CD4-positive, alpha-beta T cell treated with Interleukin-17A for 1 hour (primary cell): ENCODE measurements at regions not wholly inside any gene's neighbourhood (a gene's known extent, or its start where the extent isn't known, plus 50 kb on each side); places are given as distances from the start of the nearest gene placed in this dataset.
"Not testable (repeated sequence)": the region's sequence is repeated elsewhere in the genome, so short reads cannot be mapped to it uniquely, and the experiment has no call there.

Source experiments
- DNase-seq: peaks from one replicate; pipeline ENCODE4 v3.0.0-alpha.2; 2020

DNA sequence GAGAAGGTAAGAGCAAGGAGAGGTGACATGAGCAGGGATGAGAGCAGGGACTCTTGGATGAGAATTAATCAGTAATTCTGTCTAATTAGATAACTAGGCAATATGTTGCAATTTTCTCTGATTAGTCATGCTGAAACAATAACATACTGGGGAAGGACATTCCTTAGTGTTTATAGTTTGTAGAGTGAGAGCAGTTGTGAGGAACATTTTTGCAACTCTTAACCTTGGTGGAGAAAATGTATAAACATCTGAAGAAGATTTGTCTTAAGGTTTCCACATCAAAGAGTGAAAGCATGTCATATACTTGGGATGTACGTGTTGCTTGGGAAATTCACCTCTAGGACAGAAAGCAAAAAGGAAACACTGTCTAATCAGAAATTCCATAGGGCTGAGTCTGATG lies 955.4 kb upstream of the FANCL start:
- no peak for DNase-seq

DNA sequence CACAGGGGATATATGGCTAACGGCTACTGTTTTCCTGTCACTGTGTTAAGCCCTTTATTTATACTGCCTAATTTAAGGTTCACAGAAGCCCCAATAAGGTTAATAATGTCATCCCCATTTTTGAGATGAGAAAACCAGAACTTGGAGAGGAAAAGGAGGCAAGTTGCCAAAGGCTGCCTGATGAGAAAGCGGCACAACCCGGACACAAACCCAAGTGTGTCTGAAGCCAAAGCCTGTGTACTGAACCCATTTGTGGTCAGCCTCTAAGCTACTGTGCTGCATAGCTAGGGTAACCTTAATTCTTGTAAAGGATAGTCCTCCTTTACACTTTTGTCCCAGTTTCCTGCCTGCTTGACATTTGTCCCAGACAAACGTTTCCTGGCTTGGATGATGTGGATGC lies 954.7 kb upstream of the FANCL start:
- no peak for DNase-seq

DNA sequence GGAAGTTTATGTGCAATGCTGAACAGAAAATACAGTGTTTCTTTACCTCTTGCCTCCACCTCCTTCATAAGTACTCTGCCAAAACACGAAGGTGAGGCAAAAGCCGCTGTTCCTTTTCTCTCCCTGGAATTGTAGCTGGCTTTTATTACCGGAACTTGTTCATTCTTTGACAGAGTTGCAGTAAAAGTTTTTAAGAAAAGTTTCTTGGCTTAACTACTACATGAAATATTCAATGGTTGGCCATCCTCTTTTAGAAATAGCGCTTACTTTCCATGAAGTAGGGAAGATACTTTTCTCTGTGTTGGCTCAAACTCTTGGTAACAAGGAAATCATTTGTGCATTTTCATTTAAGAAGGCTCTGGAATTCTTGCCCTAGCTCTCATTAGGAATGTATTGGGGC lies 950.7 kb upstream of the FANCL start:
- no peak for DNase-seq

DNA sequence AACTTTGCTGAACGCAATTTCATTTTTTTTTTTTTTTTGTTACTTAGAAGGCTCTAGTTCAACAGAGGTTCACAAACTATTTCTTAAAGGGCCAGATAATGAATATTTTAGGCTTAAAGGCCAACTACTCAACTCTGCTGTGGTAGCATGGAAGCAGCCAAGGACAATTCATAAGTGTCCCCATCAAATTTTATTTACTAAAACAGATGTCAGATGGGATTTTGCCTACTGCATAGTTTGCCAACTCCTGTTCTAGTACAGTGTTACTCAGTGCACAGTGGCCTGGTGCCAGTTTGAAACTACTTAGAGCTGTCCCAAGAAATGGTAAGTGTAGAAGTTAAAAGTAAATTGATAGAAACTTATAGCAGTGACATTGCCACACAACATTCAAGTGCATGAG lies 949.4 kb upstream of the FANCL start:
- no peak for DNase-seq

DNA sequence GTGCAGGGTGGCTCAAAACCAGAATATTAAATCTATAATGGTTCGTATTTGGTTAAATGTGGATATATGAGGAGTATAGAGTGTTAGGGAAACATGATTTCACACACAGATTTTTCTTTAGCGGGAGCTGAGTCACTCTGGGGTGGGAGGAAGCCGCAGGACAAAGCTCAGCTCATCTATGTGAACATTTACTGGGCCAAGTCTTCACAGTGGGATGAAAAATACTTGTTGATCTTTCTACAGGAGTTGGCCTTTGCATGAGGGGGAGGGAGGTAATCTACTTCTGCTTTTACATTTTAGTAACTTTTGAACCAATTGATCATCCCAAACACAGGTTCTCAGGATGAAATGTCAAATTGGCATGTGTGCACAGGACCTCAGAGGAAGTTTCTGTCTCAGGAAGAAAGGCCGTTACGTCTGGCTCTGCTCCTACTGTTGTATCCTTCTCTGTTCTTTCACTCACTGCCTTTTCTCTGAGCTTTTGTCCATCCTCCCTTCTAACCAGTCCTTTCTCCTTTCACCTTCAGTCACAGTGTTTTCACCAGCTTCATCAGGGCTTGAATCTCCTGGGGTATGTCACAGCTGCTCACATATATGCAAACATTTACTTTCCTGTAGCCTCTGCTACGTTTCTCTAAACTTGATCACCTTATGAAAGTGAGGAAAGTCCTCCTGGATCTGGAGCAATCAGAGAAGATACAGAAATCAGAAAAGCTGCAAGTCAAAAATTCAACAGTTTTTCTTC lies 943.3 kb upstream of the FANCL start:
- DNase-seq: no peak

DNA sequence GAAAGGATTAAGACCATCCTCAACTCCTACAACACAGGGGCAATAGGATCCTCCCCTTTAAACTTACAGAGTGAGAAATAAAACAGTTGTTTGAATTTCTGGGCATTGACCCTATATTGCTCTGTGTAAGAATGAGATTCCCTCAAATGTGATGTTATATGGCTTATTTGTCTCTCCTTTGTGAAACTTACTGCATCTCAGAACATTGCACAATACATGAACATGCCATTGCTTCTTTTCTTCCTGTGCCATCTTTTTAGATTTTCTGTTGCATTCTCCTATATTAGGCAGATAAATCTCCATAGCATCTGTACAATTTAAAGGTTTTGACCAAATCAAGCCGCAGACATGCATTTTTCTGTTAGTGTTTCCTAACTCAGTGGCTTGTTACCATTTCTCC lies 941.9 kb upstream of the FANCL start:
- no peak for DNase-seq

DNA sequence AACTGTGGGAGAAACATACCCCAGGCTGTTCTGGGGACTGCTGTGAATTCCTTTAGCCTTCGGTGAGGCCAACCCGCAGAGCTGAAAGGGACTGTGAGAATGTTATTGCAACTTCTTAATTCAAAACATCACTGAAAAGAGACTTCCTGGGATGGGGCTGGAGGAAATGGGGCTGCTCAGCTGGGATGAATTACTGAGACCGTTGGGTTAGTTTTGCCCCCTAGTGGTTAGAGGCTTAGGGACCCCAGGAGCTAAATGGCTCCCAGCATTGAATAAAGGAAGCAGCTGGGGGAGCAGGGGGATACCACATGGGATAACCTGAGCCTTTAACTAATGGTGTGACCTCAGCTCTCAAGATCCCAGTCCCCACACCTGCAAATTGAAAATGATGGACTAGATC lies 941.1 kb upstream of the FANCL start:
- DNase-seq: no peak

DNA sequence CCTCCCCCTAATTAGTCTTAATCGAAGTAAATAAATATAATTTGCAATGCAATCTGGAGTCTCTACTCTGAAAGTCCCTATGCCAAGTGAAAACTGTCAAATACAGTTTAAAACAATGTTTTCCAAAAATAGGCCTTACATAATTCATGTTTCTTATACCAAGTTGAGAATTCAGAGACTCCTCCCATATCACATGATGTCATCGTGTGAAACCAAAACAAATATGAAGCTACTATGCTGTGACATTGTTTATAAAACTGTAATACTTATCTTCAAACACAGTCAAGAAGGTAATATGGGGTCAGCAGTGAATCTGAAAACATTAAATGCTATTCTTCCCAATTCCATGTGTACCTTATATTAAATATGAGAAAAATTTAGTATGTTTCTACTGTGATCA lies 940.2 kb upstream of the FANCL start:
- no peak for DNase-seq

DNA sequence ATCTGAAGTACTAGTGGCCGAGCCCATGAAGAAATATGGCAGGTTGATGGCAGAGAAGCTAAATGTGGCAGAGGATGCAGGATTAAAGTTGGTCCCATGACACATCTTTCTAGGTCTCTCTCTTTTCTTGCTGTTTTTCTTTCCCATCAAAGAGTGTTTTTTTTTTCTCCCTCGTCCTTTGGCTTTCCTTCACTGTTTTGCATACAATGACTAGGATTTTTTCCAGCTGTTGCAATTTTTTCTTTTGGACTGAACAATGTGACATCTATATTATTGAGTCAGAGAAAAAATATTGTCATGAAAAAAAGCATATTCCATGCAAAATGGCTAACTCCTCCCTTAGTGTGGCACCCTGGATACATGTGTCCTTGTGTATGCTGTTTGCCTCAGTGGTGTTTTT lies 939.5 kb upstream of the FANCL start:
- DNase-seq: no peak

DNA sequence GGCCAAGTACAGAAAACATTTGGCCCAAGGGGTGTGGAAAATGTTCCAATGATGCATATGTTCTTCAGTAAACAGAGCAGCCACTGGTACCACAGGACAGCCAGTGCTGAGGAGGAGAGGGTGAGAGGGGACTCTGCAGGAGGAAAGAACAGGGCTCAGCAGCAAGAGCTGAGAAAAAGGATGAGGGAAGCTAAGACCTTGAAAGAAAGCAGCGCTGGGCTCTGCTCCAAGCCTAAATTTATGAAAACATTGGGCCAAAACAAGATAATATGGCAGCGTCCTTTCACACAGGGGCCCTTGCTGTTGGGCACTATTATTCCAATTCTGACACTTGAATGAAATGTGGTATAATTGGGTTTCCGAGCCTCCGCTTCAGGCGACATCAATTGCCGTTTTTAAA lies 939.0 kb upstream of the FANCL start:
- no peak for DNase-seq

DNA sequence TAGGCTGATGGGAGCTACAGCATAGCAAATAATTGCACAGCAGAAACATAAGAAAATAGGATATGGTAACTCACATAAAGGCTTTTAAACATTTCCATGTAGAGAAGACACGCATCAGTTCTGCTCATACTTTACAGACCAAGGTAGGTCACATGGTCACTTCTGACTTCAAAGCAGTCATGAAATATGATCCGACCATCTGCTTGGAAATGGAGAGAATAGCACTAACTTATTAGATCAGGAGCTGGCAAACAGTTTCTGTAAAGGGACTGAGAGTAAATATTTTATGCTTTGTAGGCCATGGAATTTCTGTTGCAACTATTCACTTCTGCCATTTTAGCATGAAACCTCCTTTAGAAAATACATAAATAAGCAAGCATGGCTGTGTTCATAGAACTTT lies 936.6 kb upstream of the FANCL start:
- DNase-seq: no peak

DNA sequence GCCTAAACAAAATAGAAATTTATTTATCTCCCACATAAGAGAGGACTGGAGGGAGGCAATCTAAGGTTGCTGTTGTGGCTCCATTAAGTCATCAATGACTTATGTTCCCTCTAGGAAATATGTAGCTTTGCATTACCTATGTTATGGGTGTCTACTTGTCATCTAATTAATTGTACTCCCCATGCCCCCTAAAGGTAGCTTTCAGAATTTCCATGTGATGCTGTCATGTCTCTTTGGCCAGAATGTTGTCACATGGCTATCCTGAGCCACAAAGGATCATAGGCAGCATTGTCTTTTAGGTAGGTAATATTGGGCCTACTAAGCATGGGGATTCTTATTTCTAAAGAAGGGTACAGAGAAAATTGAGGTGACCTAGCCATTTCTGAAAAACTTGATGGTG lies 935.6 kb upstream of the FANCL start:
- no peak for DNase-seq

DNA sequence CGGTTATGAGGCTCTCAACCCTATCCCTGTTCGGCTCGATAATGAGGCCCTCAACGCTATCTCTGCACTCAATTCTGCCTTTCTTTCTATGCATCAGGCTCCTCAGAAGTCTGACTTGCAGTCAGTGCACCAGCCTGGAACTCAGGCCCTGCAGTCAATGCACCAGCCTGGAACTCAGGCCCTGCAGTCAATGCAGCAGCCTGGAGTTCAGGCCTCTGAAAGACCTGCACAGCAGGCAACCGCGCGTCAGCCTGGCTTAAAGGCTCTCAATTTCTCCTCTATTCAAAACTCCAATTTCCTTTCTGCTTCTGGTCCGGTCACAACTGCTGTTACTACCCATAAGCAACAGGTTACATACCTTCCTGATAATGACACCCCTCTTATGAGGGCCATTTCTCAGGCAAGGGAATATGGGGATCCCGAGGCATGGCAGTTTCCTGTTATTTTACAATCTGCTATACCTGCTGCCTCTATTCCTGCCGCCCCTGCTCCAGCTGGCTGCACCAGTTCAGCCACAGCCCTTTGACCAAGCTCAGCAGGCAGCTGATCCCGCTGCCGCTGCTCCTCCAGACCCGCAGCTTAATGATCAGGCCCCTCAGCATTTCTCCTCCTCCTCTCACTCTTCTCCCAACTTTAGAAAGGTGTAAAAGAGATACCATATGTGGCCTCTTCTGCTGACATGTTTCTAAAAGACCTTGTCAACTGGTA lies 933.6 kb upstream of the FANCL start:
- DNase-seq: no peak

DNA sequence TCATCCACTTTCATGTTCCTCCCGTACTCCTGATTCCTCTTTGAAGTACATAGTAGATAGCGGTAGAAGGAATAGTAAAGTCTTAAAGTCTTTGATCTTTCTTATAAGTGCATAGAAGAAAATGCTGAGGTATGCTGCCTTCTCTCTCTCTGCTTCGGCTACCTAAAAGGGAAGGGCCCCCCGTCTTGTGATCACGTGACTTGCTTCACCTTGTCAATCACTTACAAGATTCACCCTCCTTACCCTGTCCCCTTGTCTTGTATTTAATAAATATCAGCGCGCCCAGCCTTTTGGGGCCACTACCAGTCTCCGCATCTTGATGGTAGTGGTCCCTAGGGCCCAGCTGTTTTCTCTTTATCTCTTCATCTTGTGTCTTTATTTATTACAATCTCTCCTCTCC lies 932.2 kb upstream of the FANCL start:
- DNase-seq: no peak

DNA sequence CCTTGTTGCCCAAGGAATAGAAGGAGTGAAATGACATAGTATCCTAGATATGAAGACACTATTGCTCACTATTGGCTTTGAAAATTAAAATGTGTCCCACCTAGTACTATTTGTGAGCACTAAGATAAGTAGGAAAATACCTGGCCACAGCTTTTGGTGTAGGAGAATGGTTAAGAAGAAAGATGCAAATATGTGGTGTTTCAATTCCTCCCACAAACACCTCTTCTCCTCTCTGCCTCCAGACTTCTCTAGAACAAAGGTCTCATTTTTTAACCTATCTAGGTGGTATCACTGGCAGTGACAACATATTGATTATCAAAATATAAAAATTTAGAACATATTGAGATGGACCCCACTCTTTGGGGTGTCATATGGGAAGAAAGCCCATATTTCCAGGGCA lies 929.9 kb upstream of the FANCL start:
- DNase-seq: no peak

DNA sequence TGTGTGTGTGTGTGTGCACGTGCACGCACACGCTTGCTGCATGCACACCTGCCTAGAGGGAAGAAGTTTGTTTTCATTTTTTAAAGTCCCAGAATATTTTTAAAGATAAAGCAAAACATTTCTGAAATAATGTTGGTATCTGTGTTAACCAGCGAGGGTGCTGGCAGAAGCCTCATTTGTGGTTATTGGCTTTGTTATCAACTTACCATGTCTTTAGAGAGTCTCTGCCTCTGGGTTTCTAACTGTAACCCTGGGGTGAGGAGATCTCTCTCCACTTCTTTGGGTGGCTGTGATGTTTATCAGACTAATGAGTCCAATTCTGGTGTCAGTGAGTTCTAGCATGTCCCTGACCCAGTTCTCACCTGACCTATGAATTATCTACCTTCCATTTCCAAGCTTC lies 927.6 kb upstream of the FANCL start:
- DNase-seq: no peak

DNA sequence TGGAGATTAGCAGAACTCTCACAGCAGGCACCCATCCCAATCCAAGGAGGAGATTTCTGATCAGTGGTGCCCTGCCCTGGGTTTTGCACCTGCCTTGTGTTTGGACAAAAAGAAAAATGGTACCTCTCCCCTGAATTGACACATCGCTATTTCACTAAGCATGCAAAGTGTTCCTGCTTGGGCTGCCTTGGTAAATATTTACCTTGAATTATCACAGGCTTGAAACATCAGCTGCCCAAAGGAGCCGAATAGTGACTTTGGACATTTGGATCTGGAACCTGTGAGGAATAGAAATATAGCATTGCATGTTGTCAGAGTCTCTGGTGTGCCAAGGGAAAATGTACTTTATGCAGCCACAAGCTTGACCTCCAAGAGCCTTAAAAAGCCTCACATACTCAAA lies 926.4 kb upstream of the FANCL start:
- DNase-seq: no peak

DNA sequence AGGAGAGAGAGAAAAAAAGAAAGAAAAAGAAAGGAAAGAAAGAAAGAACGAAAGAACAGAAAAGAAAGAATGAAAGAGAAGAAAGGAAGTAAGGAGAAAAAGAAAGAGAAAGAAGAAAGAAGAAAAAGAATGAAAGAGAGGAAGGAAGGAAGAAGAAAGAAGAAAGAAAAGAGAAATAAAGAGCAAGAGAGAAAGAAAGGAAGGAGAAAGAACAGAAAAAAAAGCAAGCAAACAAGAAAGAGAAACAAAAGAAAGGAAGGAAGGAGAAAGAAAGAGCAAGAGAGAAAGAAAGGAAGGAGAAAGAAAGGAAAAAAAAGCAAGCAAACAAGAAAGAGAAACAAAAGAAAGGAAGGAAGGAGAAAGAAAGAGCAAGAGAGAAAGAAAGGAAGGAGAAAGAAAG lies 916.8 kb upstream of the FANCL start:
- not testable (repeated sequence) for DNase-seq

DNA sequence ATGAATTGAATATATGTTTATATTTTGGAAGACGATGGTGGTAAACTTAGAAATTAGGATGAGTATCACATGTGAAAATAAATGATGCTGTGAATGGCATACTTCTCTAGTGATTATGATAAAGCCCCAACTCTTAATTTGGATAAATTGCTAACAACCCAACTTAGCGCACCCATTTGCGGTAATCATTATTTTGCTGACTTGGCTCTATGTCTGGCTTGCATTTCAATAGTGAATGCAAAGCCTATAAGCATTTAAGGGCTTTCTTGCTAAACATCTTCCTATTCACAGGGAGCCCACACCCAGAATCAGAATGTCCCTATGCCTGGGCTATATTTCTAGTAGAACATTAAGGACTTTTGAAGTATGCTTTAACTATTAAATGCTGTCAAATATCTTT lies 910.7 kb upstream of the FANCL start:
- DNase-seq: no peak

DNA sequence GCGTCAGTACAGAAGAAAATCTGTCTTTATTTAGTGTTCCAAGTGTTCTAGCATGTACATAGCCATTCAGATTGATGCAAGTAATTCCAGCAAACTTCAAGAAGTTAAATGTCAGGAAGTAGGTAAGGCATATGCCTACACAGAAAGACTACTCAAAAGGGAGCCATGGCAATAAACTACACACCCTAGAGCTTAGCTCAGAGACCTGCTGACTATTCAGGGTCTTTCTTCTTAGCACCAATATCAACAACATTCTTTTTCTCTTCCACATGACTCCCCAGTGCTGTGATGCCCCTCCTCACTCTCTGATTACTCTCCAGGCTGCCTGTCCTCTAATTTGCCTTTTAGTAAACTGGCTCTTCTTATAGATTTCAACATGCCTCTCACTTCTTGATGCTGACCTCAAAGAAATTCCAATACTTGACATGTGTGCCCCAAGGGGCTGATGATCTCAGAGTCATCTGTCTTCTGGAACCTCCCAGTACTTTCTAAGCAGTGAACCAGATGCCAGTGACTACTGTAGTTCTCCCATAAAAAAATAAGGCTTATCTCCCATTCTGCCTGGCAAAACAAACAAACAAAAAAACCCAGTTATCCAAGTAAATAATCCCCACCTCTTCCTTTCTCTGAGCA lies 909.2 kb upstream of the FANCL start:
- no peak for DNase-seq

DNA sequence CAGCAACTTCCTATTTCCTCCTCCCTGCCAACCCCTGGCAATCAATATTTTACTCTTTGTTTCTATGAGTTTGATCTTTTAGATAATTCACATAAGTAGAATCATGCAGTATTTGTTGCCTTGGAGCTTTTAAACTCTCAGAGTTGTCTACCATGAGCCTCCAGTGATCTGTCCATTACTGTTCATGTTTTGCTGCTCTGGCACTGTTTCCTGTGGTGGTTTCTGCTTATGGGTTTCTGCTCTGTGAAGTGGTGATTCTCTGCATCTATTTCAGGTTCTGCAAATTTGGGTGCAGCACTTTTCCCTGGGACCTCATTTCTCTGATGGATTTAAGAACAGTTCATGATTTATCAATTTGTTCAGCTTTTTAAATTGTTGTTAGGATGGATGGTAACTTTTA lies 908.1 kb upstream of the FANCL start:
- no peak for DNase-seq

DNA sequence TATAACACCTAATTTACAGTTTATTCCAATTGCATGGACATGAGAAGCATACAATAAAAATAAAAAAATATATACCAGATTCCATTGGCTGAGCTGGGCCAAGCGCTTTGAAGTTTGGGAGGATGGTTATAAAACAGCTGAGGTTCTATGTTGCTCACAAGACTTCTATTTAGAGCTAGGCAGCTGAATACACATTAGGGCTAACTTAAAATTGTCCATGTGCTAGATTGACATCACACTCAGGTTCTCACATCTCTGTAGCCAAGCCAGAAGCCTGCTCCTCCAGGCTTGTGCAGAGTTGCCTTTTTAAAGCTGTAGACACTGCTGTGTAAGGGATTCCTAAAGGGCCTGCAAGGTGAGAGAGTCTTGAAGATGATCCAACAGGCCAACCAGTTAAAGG lies 871.1 kb upstream of the FANCL start:
- no peak for DNase-seq

DNA sequence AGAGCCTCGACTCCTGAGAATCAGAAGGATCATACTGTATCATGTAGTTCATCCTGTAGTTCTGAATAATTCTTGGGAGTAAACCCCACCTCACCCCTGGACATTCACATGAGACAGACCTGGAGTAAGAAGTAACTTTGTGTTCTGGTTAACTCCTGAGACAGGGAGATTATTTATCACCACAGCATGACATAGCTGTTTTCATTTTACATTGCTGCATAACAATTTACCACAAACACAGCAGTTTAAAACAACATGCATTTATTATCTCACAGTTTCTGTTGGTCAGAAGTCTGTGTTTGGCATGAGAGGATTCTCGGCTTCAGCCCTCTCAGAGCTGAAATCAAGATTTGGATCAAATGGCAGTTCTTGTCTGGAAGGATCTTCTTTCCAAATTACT lies 855.8 kb upstream of the FANCL start:
- no peak for DNase-seq

DNA sequence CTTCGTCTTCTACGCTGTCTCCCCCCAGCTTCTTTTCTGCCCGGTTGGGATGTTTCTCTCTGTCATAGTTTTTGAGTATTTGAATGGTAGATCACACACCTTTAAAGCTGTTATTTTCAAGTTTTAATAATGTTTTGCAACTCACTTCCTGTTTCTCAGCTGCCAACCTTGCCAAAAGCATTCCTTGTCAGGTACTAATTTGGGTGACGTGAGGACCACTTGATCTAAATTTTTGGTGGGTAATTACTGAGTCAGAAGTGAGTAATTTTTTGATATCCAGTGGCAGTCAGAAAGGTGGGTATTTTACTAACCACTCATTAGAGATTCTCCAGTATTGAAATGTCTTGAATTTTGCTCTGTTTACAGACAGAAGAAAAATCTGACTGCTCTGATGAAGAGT lies 852.4 kb upstream of the FANCL start:
- no peak for DNase-seq

DNA sequence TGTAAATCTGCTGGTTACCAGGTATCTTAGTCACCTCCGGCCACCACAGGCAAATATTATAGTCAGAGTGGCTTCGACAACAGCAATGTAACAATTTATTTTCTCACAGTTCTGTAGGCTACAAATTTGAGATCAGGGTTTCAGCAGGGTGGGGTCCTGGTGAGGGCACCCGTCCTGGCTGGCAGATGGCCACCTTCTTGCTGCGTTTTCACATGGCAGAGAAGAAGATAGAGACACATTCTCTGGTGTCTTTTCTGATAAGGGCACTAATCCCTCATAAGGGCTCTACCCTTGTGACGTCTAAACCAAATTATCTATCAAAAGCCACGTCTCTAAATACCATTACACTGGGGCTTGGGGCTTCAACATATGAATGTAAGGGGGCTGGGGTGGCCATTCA lies 843.2 kb upstream of the FANCL start:
- DNase-seq: no peak
